GM12878 (cell line): ENCODE measurements at regions not wholly inside any gene's neighbourhood (a gene's known extent, or its start where the extent isn't known, plus 50 kb on each side); places are given as distances from the start of the nearest gene placed in this dataset.

Experiments
- ATAC-seq: fragments of 200-7000 bp; cut with Tn5 transposase; 3 replicates; pipeline ENCODE4 v1.9.1; 2020; ENCODE audit warnings: mild to moderate bottlenecking, moderate library complexity
- BruUV-seq: library from RNA; stranded (reverse); fragments of 400-500 nt; replicated peaks from 2 replicates; lab custom pipeline; 2021; lab: Mats Ljungman, UMichigan
- CTCF ChIA-PET: fragments of 300-600 bp; sonication (Branson Sonifier 250); formaldehyde crosslinking; extraction: SDS; loops from one replicate; lab custom pipeline; 2021; ENCODE audit warnings: inconsistent platforms; lab: Yijun Ruan, JAX
- POLR2A ChIA-PET: fragments of 350-600 bp; formaldehyde crosslinking; extraction: SDS; loops from one replicate; lab custom pipeline; 2021; ENCODE audit warnings: inconsistent platforms; lab: Charles Lee
- RAD21 ChIA-PET: fragments of 300-600 bp; sonication (Branson Sonifier 250); formaldehyde crosslinking; loops from one replicate; lab custom pipeline; 2023; ENCODE audit warnings: antibody characterized with exemption; ENCODE audit not compliant: unreplicated experiment; lab: Charles Lee
- SMC1A ChIA-PET: fragments of 300-600 bp; sonication (Branson Sonifier 250); formaldehyde crosslinking; loops from one replicate; lab custom pipeline; 2023; ENCODE audit not compliant: unreplicated experiment, uncharacterized antibody; lab: Charles Lee
- DNase-seq: peaks from one replicate; pipeline ENCODE4 v3.0.0-alpha.2; 2011; ENCODE audit warnings: low read depth, low spot score
- FAIRE-seq: peaks from 3 replicates; lab custom pipeline; 2011; peaks lifted over from hg19 to GRCh38; lab: Jason Lieb, UNC
- H2AFZ ChIP-seq: 2 replicates; pipeline ENCODE4 v1.6.0; 2011; ENCODE audit warnings: low read depth, low read length, control low read depth; ENCODE audit not compliant: control insufficient read depth
- H3K27ac ChIP-seq: 2 replicates; pipeline ENCODE4 v1.5.1; 2011; ENCODE audit warnings: control low read depth; ENCODE audit not compliant: control insufficient read depth, insufficient read depth
- H3K27me3 ChIP-seq, 2 experiments: replicated peaks in 1 of 2; 2 replicates each; pipeline versions ENCODE4 v1.6.0 to v1.6.1; 2011; ENCODE audit warnings: low read length in 1 of 2; ENCODE audit not compliant: control insufficient read depth in 2 of 2, insufficient read depth in 2 of 2
- H3K36me3 ChIP-seq, 2 experiments: 2 replicates each; pipeline ENCODE4 v1.5.1; 2011; ENCODE audit warnings: low read length in 1 of 2; ENCODE audit not compliant: control insufficient read depth in 2 of 2, insufficient read depth in 2 of 2
- H3K4me1 ChIP-seq: 2 replicates; pipeline ENCODE4 v1.6.1; 2011; ENCODE audit warnings: mild to moderate bottlenecking, low read length, moderate library complexity, mixed read lengths; ENCODE audit not compliant: control insufficient read depth, insufficient read depth
- H3K4me2 ChIP-seq: 2 replicates; pipeline ENCODE4 v1.6.0; 2011; ENCODE audit warnings: control low read depth; ENCODE audit not compliant: control insufficient read depth, insufficient read depth
- H3K4me3 ChIP-seq: fragments of 200-600 bp; sonication (generic); 2 replicates; pipeline ENCODE4 v1.5.1; 2016
- H3K79me2 ChIP-seq: 2 replicates; pipeline ENCODE4 v1.6.0; 2011; ENCODE audit warnings: low read length; ENCODE audit not compliant: control insufficient read depth, insufficient read depth
- H3K9ac ChIP-seq: 2 replicates; pipeline ENCODE4 v1.8.0; 2011; ENCODE audit warnings: low read length, control low read depth, mixed read lengths; ENCODE audit not compliant: control insufficient read depth, insufficient read depth
- H3K9me3 ChIP-seq: replicated peaks from 3 replicates; pipeline ENCODE4 v1.5.1; 2011; ENCODE audit warnings: mild to moderate bottlenecking, low read length; ENCODE audit not compliant: control insufficient read depth, insufficient read depth
- H4K20me1 ChIP-seq: 2 replicates; pipeline ENCODE4 v1.6.0; 2011; ENCODE audit not compliant: control insufficient read depth, insufficient read depth
- ATF7 ChIP-seq: fragments of 450-650 bp; IDR thresholded peaks from 2 replicates; pipeline ENCODE4 v1.6.1; 2016; ENCODE audit warnings: low read depth, mild to moderate bottlenecking
- IKZF1 ChIP-seq: fragments of 450-650 bp; conservative IDR thresholded peaks from 2 replicates; pipeline ENCODE4 v1.6.1; 2017; ENCODE audit warnings: antibody characterized with exemption, mild to moderate bottlenecking
- JUNB ChIP-seq: IDR thresholded peaks from 2 replicates; pipeline ENCODE4 v1.6.1; 2016; ENCODE audit warnings: antibody characterized with exemption, mild to moderate bottlenecking
- JUND ChIP-seq: IDR thresholded peaks from 2 replicates; pipeline ENCODE4 v1.6.1; 2012; ENCODE audit warnings: low read depth, mild to moderate bottlenecking, low read length, improper control_type of control experiment, moderate library complexity
- LARP7 ChIP-seq: fragments of 450-650 bp; IDR thresholded peaks from 2 replicates; pipeline ENCODE4 v1.6.1; 2017; ENCODE audit warnings: mild to moderate bottlenecking
- PAX5 ChIP-seq: IDR thresholded peaks from 2 replicates; pipeline ENCODE4 v1.6.1; 2011; ENCODE audit warnings: low read depth, low read length, borderline replicate concordance
- PAX8 ChIP-seq: fragments of 450-650 bp; IDR thresholded peaks from 2 replicates; pipeline ENCODE4 v1.6.1; 2017; ENCODE audit warnings: mild to moderate bottlenecking, moderate library complexity
- RB1 ChIP-seq: fragments of 450-650 bp; formaldehyde crosslinking; IDR thresholded peaks from 2 replicates; pipeline ENCODE4 v1.6.1; 2017; ENCODE audit warnings: mild to moderate bottlenecking, borderline replicate concordance
- RBBP5 ChIP-seq: fragments of 200-600 bp; sonication (generic); conservative IDR thresholded peaks from 2 replicates; pipeline ENCODE4 v1.6.1; 2016
- SMAD5 ChIP-seq: IDR thresholded peaks from 2 replicates; pipeline ENCODE4 v1.6.1; 2016; ENCODE audit warnings: antibody characterized with exemption, low read depth
- SPI1 ChIP-seq: IDR thresholded peaks from 2 replicates; pipeline ENCODE4 v1.6.1; 2011; ENCODE audit warnings: low read depth, mild to moderate bottlenecking, low read length, moderate library complexity, borderline replicate concordance; ENCODE audit not compliant: insufficient read depth
- SREBF2 ChIP-seq: IDR thresholded peaks from 2 replicates; pipeline ENCODE4 v1.6.1; 2012; ENCODE audit warnings: mild to moderate bottlenecking, low read length
- WGBS: methylation state at CpG from one replicate; pipeline ENCODE4 v1.1.6; 2016; ENCODE audit warnings: low lambda C conversion rate; ENCODE audit not compliant: insufficient replicate concordance, insufficient coverage; ENCODE audit errors: missing lambda C conversion rate; 5-methylcytosine and 5-hydroxymethylcytosine counted together
- in situ Hi-C: fragments of 300-500 bp; cut with MboI; formaldehyde crosslinking; loops from 9 replicates; pipeline ENCODE4 v1.14.3; 2018; ENCODE audit warnings: mixed read lengths
- intact Hi-C: fragments of 100-400 bp; cut with micrococcal nuclease; formaldehyde crosslinking; loops from one replicate; pipeline ENCODE4 v1.14.2; 2022; ENCODE audit not compliant: unreplicated experiment
- TF ChIP-seq, protein P1 (sequence below): IDR thresholded peaks from 2 replicates; pipeline ENCODE4 v1.6.1; 2011; ENCODE audit warnings: borderline replicate concordance, low read depth, mild to moderate bottlenecking, moderate library complexity, mixed read lengths, low read length; ENCODE audit not compliant: insufficient read depth; ENCODE audit errors: extremely low read length
- TF ChIP-seq, protein P2 (sequence below): fragments of 450-650 bp; conservative IDR thresholded peaks from 2 replicates; pipeline ENCODE4 v1.6.1; 2017; ENCODE audit warnings: mild to moderate bottlenecking, moderate library complexity
- TF ChIP-seq, protein P3 (sequence below): fragments of 450-650 bp; IDR thresholded peaks from 2 replicates; pipeline ENCODE4 v1.6.1; 2017; ENCODE audit warnings: borderline replicate concordance
- TF ChIP-seq, protein P4 (sequence below): IDR thresholded peaks from 2 replicates; pipeline ENCODE4 v1.6.1; 2011; ENCODE audit warnings: low read depth, mild to moderate bottlenecking, low read length, moderate library complexity, borderline replicate concordance; ENCODE audit errors: extremely low read depth

DNA sequence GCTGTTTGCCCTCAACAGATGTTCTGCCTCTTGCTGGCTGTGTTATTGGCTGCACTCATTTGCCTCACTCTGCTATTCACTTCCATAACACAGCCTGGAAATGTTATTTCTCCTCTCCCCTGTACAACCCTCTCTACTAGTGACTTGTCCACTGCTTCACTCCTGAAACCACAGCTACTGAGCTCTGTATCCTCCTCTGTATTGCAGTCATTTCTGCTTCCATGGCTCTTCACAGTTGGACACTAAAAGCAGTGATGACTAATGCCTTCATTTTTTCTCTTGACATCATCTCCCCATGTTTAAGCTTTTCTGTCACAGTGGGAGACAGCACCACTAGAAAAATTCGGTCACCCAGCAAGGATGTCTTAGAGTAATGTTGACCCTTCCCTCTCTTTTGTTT lies 123.0 kb upstream of the PPP1R2C start:
- no peaks in the 10 kb centered on the region for H3K4me1 ChIP-seq
- ATAC-seq (no peak), FAIRE-seq (no peak), DNase-seq (no peak)
- intact Hi-C loops (no loop called here), in situ Hi-C loops (no loop called here)
- no peak overlapping the region for H2AFZ ChIP-seq
- H4K20me1 ChIP-seq, result no peaks in the 10 kb centered on the region
- H3K9me3 ChIP-seq, result no peaks in the 10 kb centered on the region
- ChIA-PET CTCF (no interaction called here), RAD21 (no interaction called here), SMC1A (interaction anchor here (1.4 kb wide), 1 partner anchor 12 kb away, joined by 4 read pairs; no protein-coding TSS in a partner anchor), POLR2A (no interaction called here)
- no peaks in the 10 kb centered on the region for H3K79me2 ChIP-seq
- no peak overlapping the region for H3K4me2 ChIP-seq
- no peak for TF ChIP-seq RB1
- TF ChIP-seq, protein P1, sequence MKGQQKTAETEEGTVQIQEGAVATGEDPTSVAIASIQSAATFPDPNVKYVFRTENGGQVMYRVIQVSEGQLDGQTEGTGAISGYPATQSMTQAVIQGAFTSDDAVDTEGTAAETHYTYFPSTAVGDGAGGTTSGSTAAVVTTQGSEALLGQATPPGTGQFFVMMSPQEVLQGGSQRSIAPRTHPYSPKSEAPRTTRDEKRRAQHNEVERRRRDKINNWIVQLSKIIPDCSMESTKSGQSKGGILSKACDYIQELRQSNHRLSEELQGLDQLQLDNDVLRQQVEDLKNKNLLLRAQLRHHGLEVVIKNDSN, result no peak
- TF ChIP-seq LARP7, result no peak
- no peak for TF ChIP-seq ATF7
- no peak for TF ChIP-seq SREBF2
- TF ChIP-seq IKZF1, result no peak
- no peak for TF ChIP-seq JUND
- TF ChIP-seq PAX5, result no peak
- TF ChIP-seq RBBP5, result no peak
- no peak for TF ChIP-seq PAX8
- H3K27me3 ChIP-seq, result no peaks in the 10 kb centered on the region
- no peak overlapping the region for H3K4me3 ChIP-seq
- H3K36me3 ChIP-seq, result no peaks in the 10 kb centered on the region
- no TSS peak for BruUV-seq
- H3K27ac ChIP-seq, result no peak overlapping the region
- 25% methylated on average over 1 of the region's 1 CpG for WGBS
- no peak overlapping the region for H3K9ac ChIP-seq

DNA sequence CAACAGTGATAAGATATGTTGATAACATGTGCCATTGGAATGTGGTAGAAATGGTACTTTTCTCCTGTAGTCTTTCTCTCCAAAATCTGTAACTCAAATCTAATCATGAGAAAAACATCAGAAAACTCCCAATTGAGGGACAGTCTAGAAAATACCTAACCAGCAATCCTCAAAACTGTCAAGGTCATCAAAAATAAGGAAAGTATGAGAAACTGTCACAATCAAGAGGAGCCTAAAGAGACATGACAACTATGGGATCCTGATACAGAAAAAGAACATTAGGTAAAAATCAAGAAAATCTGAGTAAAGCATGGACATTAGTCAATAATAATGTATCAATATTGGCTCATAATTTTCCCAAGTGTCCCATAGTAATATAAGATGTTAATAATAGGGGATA lies 124.5 kb upstream of the PPP1R2C start:
- no TSS peak for BruUV-seq
- Histone ChIP-seq H3K9me3 (no peaks in the 10 kb centered on the region), H3K27ac (no peak overlapping the region), H2AFZ (no peak overlapping the region), H3K4me1 (no peaks in the 10 kb centered on the region), H3K36me3 (no peaks in the 10 kb centered on the region), H3K4me2 (no peak overlapping the region), H4K20me1 (no peaks in the 10 kb centered on the region), H3K27me3 (no peaks in the 10 kb centered on the region), H3K79me2 (no peaks in the 10 kb centered on the region), H3K9ac (no peak overlapping the region), H3K4me3 (no peak overlapping the region)
- ChIA-PET RAD21 (no interaction called here), POLR2A (no interaction called here), SMC1A (no interaction called here), CTCF (no interaction called here)
- FAIRE-seq (no peak), ATAC-seq (no peak), DNase-seq (no peak)
- in situ Hi-C loops (no loop called here), intact Hi-C loops (no loop called here)
- TF ChIP-seq JUNB, result no peak
- TF ChIP-seq, protein P2, sequence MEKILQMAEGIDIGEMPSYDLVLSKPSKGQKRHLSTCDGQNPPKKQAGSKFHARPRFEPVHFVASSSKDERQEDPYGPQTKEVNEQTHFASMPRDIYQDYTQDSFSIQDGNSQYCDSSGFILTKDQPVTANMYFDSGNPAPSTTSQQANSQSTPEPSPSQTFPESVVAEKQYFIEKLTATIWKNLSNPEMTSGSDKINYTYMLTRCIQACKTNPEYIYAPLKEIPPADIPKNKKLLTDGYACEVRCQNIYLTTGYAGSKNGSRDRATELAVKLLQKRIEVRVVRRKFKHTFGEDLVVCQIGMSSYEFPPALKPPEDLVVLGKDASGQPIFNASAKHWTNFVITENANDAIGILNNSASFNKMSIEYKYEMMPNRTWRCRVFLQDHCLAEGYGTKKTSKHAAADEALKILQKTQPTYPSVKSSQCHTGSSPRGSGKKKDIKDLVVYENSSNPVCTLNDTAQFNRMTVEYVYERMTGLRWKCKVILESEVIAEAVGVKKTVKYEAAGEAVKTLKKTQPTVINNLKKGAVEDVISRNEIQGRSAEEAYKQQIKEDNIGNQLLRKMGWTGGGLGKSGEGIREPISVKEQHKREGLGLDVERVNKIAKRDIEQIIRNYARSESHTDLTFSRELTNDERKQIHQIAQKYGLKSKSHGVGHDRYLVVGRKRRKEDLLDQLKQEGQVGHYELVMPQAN, result no peak
- TF ChIP-seq, protein P3, sequence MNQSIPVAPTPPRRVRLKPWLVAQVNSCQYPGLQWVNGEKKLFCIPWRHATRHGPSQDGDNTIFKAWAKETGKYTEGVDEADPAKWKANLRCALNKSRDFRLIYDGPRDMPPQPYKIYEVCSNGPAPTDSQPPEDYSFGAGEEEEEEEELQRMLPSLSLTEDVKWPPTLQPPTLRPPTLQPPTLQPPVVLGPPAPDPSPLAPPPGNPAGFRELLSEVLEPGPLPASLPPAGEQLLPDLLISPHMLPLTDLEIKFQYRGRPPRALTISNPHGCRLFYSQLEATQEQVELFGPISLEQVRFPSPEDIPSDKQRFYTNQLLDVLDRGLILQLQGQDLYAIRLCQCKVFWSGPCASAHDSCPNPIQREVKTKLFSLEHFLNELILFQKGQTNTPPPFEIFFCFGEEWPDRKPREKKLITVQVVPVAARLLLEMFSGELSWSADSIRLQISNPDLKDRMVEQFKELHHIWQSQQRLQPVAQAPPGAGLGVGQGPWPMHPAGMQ, result no peak
- TF ChIP-seq, protein P4, sequence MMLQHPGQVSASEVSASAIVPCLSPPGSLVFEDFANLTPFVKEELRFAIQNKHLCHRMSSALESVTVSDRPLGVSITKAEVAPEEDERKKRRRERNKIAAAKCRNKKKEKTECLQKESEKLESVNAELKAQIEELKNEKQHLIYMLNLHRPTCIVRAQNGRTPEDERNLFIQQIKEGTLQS, result no peak
- TF ChIP-seq SMAD5, result no peak
- no peak for TF ChIP-seq SPI1
